Endodermal cell (in vitro differentiated cells): ENCODE measurements at regions not wholly inside any gene's neighbourhood (a gene's known extent, or its start where the extent isn't known, plus 50 kb on each side); places are given as distances from the start of the nearest gene placed in this dataset.

ENCODE experiments used
- DNase-seq: peaks from one replicate; pipeline ENCODE4 v3.0.0-alpha.2; 2017
- H3K27ac ChIP-seq: 2 replicates; pipeline ENCODE4 v1.5.1; 2013; ENCODE audit warnings: mild to moderate bottlenecking, low read depth, low read length, moderate library complexity
- H3K27me3 ChIP-seq: 2 replicates; pipeline ENCODE4 v1.6.1; 2013; ENCODE audit warnings: mild to moderate bottlenecking, low read length, moderate library complexity; ENCODE audit not compliant: insufficient read depth, control insufficient read depth, poor library complexity, severe bottlenecking
- H3K36me3 ChIP-seq: 2 replicates; pipeline ENCODE4 v1.7.0; 2013; ENCODE audit warnings: mild to moderate bottlenecking, low read length, moderate library complexity; ENCODE audit not compliant: control insufficient read depth, insufficient read depth
- H3K4me1 ChIP-seq: one replicate; pipeline ENCODE4 v1.7.0; 2013; ENCODE audit warnings: low read length; ENCODE audit not compliant: control insufficient read depth, insufficient read depth
- H3K4me3 ChIP-seq: 2 replicates; pipeline ENCODE4 v1.5.1; 2013; ENCODE audit warnings: mild to moderate bottlenecking, low read length, moderate library complexity
- H3K9ac ChIP-seq: 2 replicates; pipeline ENCODE4 v1.6.1; 2013; ENCODE audit warnings: mild to moderate bottlenecking, low read length, moderate library complexity; ENCODE audit not compliant: poor library complexity, severe bottlenecking; ENCODE audit errors: extremely low read depth
- H3K9me3 ChIP-seq: 2 replicates; pipeline ENCODE4 v1.6.1; 2013; ENCODE audit warnings: mild to moderate bottlenecking, low read length, moderate library complexity; ENCODE audit not compliant: control insufficient read depth
- H3K27ac Mint-ChIP-seq: 2 replicates; pipeline ENCODE4 v1.8.0; 2020; ENCODE audit warnings: mixed read lengths
- H3K27me3 Mint-ChIP-seq: 2 replicates; pipeline ENCODE4 v1.8.0; 2021; ENCODE audit warnings: mild to moderate bottlenecking, mixed read lengths; ENCODE audit not compliant: insufficient read depth
- H3K36me3 Mint-ChIP-seq: 2 replicates; pipeline ENCODE4 v1.8.0; 2020; ENCODE audit warnings: low read depth, mixed read lengths
- H3K4me1 Mint-ChIP-seq: 2 replicates; pipeline ENCODE4 v1.8.0; 2020; ENCODE audit warnings: mixed read lengths
- H3K4me3 Mint-ChIP-seq: 2 replicates; pipeline ENCODE4 v1.8.0; 2020; ENCODE audit warnings: mild to moderate bottlenecking, moderate library complexity, mixed read lengths
- H3K9me3 Mint-ChIP-seq: 2 replicates; pipeline ENCODE4 v1.8.0; 2020; ENCODE audit warnings: mild to moderate bottlenecking, mixed read lengths
- CTCF ChIP-seq: fragments of 200-600 bp; sonication (generic); conservative IDR thresholded peaks from 2 replicates; pipeline ENCODE4 v1.5.0; 2021; ENCODE audit warnings: antibody characterized with exemption, mild to moderate bottlenecking
- WGBS, 2 experiments: methylation state at CpG; one replicate each; pipeline versions ENCODE4 v1.1.5 to v1.1.7; 2013; ENCODE audit warnings: missing lambda C conversion rate in 2 of 2, mixed read lengths in 1 of 2; ENCODE audit not compliant: insufficient coverage in 1 of 2, insufficient read length in 1 of 2; 5-methylcytosine and 5-hydroxymethylcytosine counted together

- TF ChIP-seq CTCF = no peak
Measured at GRCh38 chr15:99476413-99477222, 89.2 kb upstream of the MEF2A start.

GRCh38 chr15:99477791-99478471 lies 87.9 kb upstream of the MEF2A start:
- no peak overlapping the region for H3K9ac ChIP-seq
- H3K9me3 Mint-ChIP-seq = no peaks in the 10 kb centered on the region
- H3K36me3 Mint-ChIP-seq = no peaks in the 10 kb centered on the region
- TF ChIP-seq CTCF = no peak
- no peaks in the 10 kb centered on the region for H3K27me3 ChIP-seq
- no peaks in the 10 kb centered on the region for H3K27me3 Mint-ChIP-seq
- H3K4me1 ChIP-seq = no peaks in the 10 kb centered on the region
- no peak overlapping the region for H3K27ac Mint-ChIP-seq
- H3K9me3 ChIP-seq = no peaks in the 10 kb centered on the region
- WGBS, 2 experiments = 91 to 94% methylated on average over 11 to 12 of the region's 12 CpGs
- H3K36me3 ChIP-seq = no peaks in the 10 kb centered on the region
- H3K4me1 Mint-ChIP-seq = peaks cover 7% of the 10 kb centered on the region
- DNase-seq = no peak
- H3K4me3 ChIP-seq = no peak overlapping the region
- no peak overlapping the region for H3K27ac ChIP-seq
- H3K4me3 Mint-ChIP-seq = no peak overlapping the region

More at GRCh38 chr15:99476413-99477222, 89.2 kb upstream of the MEF2A start:
- Mint-ChIP-seq H3K4me3 (no peak overlapping the region), H3K4me1 (peaks cover 7% of the 10 kb centered on the region), H3K27me3 (no peaks in the 10 kb centered on the region), H3K36me3 (no peaks in the 10 kb centered on the region), H3K27ac (no peak overlapping the region), H3K9me3 (no peaks in the 10 kb centered on the region)
- Histone ChIP-seq H3K27me3 (no peaks in the 10 kb centered on the region), H3K4me3 (no peak overlapping the region), H3K9me3 (no peaks in the 10 kb centered on the region), H3K36me3 (no peaks in the 10 kb centered on the region), H3K27ac (no peak overlapping the region), H3K4me1 (no peaks in the 10 kb centered on the region), H3K9ac (no peak overlapping the region)
- no peak for DNase-seq
- 91 to 93% methylated on average over 9 to 26 of the region's 26 CpGs for WGBS, 2 experiments

GRCh38 chr15:99478977-99479376 lies 86.8 kb upstream of the MEF2A start:
- Histone ChIP-seq H3K27ac (no peak overlapping the region), H3K36me3 (no peaks in the 10 kb centered on the region), H3K9me3 (no peaks in the 10 kb centered on the region), H3K9ac (no peak overlapping the region), H3K27me3 (no peaks in the 10 kb centered on the region), H3K4me3 (no peak overlapping the region), H3K4me1 (no peaks in the 10 kb centered on the region)
- Mint-ChIP-seq H3K4me3 (no peak overlapping the region), H3K9me3 (no peaks in the 10 kb centered on the region), H3K36me3 (no peaks in the 10 kb centered on the region), H3K4me1 (peaks cover 7% of the 10 kb centered on the region), H3K27me3 (no peaks in the 10 kb centered on the region), H3K27ac (no peak overlapping the region)
- WGBS, 2 experiments = 86 to 95% methylated on average over 2 of the region's 2 CpGs
- DNase-seq = no peak
- no peak for TF ChIP-seq CTCF
